ENCODE measurements at regions not wholly inside any gene's neighbourhood (a gene's known extent, or its start where the extent isn't known, plus 50 kb on each side); places are given as distances from the start of the nearest gene placed in this dataset.

- no peak for TF ChIP-seq POLR2A (IDR thresholded peaks at IDR 0.05)
- TF ChIP-seq CTCF (IDR thresholded peaks at IDR 0.05): no peak
Measured at GRCh38 chr3:117170094-117170493, 460.5 kb downstream of the TUSC7 start.

Data from Peyer's patch (tissue), 4 donors.